Tibial nerve (tissue), 4 donors: ENCODE measurements at regions not wholly inside any gene's neighbourhood (a gene's known extent, or its start where the extent isn't known, plus 50 kb on each side); places are given as distances from the start of the nearest gene placed in this dataset.

Experiments
- DNase-seq, 2 donors: peaks; one replicate each; pipeline ENCODE4 v3.0.0-alpha.2; 2019; ENCODE audit warnings: low spot score in 2 of 2
- H3K27ac ChIP-seq, 4 donors: fragments of 200-600 bp; sonication (generic) in 3 of 4; one replicate each; pipeline ENCODE4 v1.5.1; 2017 to 2019; ENCODE audit warnings: mild to moderate bottlenecking in 1 of 4
- H3K27me3 ChIP-seq, 2 donors: fragments of 200-600 bp; sonication (generic) in 1 of 2; one replicate each; pipeline versions ENCODE4 v1.5.1 to v1.6.0; 2017 to 2019
- H3K36me3 ChIP-seq, 3 donors: fragments of 200-600 bp; sonication (generic); one replicate each; pipeline ENCODE4 v1.5.1; 2018 to 2019
- H3K4me1 ChIP-seq, 4 donors: fragments of 200-600 bp; sonication (generic) in 3 of 4; one replicate each; pipeline ENCODE4 v1.5.1; 2017 to 2019
- H3K4me3 ChIP-seq, 4 donors: fragments of 200-600 bp; sonication (generic) in 3 of 4; one replicate each; pipeline ENCODE4 v1.5.1; 2017 to 2019; ENCODE audit warnings: mild to moderate bottlenecking in 1 of 4, moderate library complexity in 1 of 4
- H3K9me3 ChIP-seq, 4 donors: fragments of 200-600 bp; sonication (generic) in 3 of 4; one replicate each; pipeline ENCODE4 v1.5.1; 2017 to 2019
- CTCF ChIP-seq, 5 experiments: fragments of 200-600 bp in 3 of 5; fragments of 450-650 bp in 2 of 5; sonication (generic) in 3 of 5; IDR thresholded peaks; one replicate each; pipeline ENCODE4 v1.5.1; 2016 to 2019; ENCODE audit warnings: antibody characterized with exemption in 5 of 5, mild to moderate bottlenecking in 3 of 5, moderate library complexity in 2 of 5
- EP300 ChIP-seq, 2 donors: sonication (generic); formaldehyde crosslinking; IDR thresholded peaks; one replicate each; pipeline ENCODE4 v1.6.1; 2017; ENCODE audit warnings: antibody characterized with exemption in 2 of 2, mild to moderate bottlenecking in 1 of 2
- POLR2A ChIP-seq, 2 donors: fragments of 450-650 bp; IDR thresholded peaks; one replicate each; pipeline ENCODE4 v1.6.1; 2017; ENCODE audit warnings: antibody characterized with exemption in 2 of 2, mild to moderate bottlenecking in 2 of 2, moderate library complexity in 2 of 2
- WGBS, 2 donors: methylation state at CpG; one replicate each; pipeline ENCODE4 v1.1.5; 2018; 5-methylcytosine and 5-hydroxymethylcytosine counted together

GRCh38 chr1:83017276-83017675 lies 981.7 kb downstream of the TTLL7 start:
- Histone ChIP-seq H3K27me3 (no peaks in the 10 kb centered on the region), H3K4me1 (no peaks in the 10 kb centered on the region), H3K4me3 (no peak overlapping the region), H3K27ac (no peak overlapping the region), H3K36me3 (no peaks in the 10 kb centered on the region), H3K9me3 (peaks cover 0 to 9% (median 4%) of the 10 kb centered on the region in 4 donors)
- no peak for DNase-seq
- TF ChIP-seq POLR2A (IDR thresholded peaks at IDR 0.05), result no peak
- TF ChIP-seq EP300 (IDR thresholded peaks at IDR 0.05), result no peak
- TF ChIP-seq CTCF (IDR thresholded peaks at IDR 0.05), result no peak
- WGBS, 2 donors, result 80 to 86% methylated on average over 1 of the region's 1 CpG

DNA sequence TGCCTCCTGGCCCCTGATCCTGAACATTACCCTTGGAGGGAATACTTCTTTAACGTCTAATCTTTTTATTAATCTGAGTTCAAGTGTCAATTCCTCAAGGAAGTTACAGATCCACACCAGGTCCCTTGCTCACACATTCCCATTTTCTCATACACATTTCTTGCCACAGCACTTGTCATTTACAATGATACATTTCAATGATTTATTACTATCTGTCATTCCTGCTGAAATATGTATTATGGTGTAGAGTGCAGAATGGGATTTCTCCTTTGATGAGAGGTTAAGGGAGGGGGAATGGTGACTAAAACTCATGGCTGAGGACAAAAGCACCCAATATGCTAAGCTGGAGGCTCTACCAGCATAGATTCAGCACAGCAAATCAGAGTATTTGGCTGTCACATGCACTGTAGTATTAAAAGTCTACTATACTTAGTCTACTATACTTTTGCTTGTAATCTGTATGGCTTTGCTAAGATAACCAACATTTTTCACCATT lies 982.5 kb downstream of the TTLL7 start:
- 63 to 69% methylated on average over 1 of the region's 1 CpG for WGBS, 2 donors
- H3K9me3 ChIP-seq, result peaks cover 0 to 9% (median 4%) of the 10 kb centered on the region in 4 donors
- DNase-seq, result no peak
- no peaks in the 10 kb centered on the region for H3K27me3 ChIP-seq
- no peak overlapping the region for H3K27ac ChIP-seq
- TF ChIP-seq EP300 (IDR thresholded peaks at IDR 0.05), result no peak
- TF ChIP-seq CTCF (IDR thresholded peaks at IDR 0.05), result no peak
- TF ChIP-seq POLR2A (IDR thresholded peaks at IDR 0.05), result no peak
- H3K4me1 ChIP-seq, result no peaks in the 10 kb centered on the region
- H3K4me3 ChIP-seq, result no peak overlapping the region
- no peaks in the 10 kb centered on the region for H3K36me3 ChIP-seq

- Histone ChIP-seq H3K4me3 (no peak overlapping the region), H3K27ac (no peak overlapping the region), H3K27me3 (no peaks in the 10 kb centered on the region), H3K36me3 (no peaks in the 10 kb centered on the region), H3K9me3 (peaks cover 0 to 4% (median 0%) of the 10 kb centered on the region in 4 donors), H3K4me1 (no peaks in the 10 kb centered on the region)
- TF ChIP-seq CTCF (IDR thresholded peaks at IDR 0.05), result no peak
- TF ChIP-seq POLR2A (IDR thresholded peaks at IDR 0.05), result no peak
- TF ChIP-seq EP300 (IDR thresholded peaks at IDR 0.05), result no peak
- no peak for DNase-seq
- 88 to 91% methylated on average over 2 of the region's 2 CpGs for WGBS, 2 donors
Observed at GRCh38 chr1:83015163-83015562, 983.8 kb downstream of the TTLL7 start.

- TF ChIP-seq CTCF (IDR thresholded peaks at IDR 0.05) (no peak), EP300 (IDR thresholded peaks at IDR 0.05) (no peak), POLR2A (IDR thresholded peaks at IDR 0.05) (no peak)
- H3K4me3 ChIP-seq, result no peak overlapping the region
- DNase-seq, result no peak
- no peak overlapping the region for H3K27ac ChIP-seq
- H3K27me3 ChIP-seq, result no peaks in the 10 kb centered on the region
- no peaks in the 10 kb centered on the region for H3K4me1 ChIP-seq
- H3K36me3 ChIP-seq, result no peaks in the 10 kb centered on the region
- H3K9me3 ChIP-seq, result no peaks in the 10 kb centered on the region
Observed at GRCh38 chr1:83012950-83013349, 986.0 kb downstream of the TTLL7 start.

DNA sequence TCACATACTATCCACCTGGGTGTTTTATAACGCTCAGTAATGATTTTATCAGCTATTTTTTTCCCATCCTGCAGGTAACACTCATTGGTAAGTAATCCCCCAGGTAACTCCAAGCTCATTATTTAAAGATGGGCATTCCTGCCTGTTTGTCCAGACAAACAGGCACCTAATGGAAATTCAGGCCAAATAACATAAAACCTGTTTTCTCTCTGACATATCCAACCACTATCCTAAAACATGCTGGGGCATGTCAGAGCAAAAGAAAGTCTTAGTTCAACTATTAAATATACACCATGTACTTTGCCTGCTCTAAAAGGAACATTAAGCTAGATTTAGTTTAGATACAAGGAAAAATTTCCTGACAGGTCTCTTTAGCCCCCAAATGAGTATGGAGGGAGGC lies 987.7 kb downstream of the TTLL7 start:
- Histone ChIP-seq H3K27ac (no peak overlapping the region), H3K4me1 (no peaks in the 10 kb centered on the region), H3K36me3 (no peaks in the 10 kb centered on the region), H3K9me3 (no peaks in the 10 kb centered on the region), H3K27me3 (no peaks in the 10 kb centered on the region), H3K4me3 (no peak overlapping the region)
- WGBS, 2 donors, result 93 to 96% methylated on average over 1 of the region's 1 CpG
- DNase-seq, result no peak
- TF ChIP-seq CTCF (IDR thresholded peaks at IDR 0.05), result no peak
- TF ChIP-seq EP300 (IDR thresholded peaks at IDR 0.05), result no peak
- TF ChIP-seq POLR2A (IDR thresholded peaks at IDR 0.05), result no peak
